NAMALWA (cell line): ENCODE measurements at regions not wholly inside any gene's neighbourhood (a gene's known extent, or its start where the extent isn't known, plus 50 kb on each side); places are given as distances from the start of the nearest gene placed in this dataset.

Source experiments
- DNase-seq: peaks from one replicate; pipeline ENCODE4 v3.0.0-alpha.2; 2015; ENCODE audit warnings: low spot score

GRCh38 chr1:4483021-4483625, 171.3 kb upstream of the AJAP1 start:
- no peak for DNase-seq

- no peak for DNase-seq
Measured at GRCh38 chr1:4485398-4485797, 169.0 kb upstream of the AJAP1 start.

- DNase-seq, result no peak
Measured at GRCh38 chr1:4485878-4486277, 168.5 kb upstream of the AJAP1 start.

- DNase-seq, result no peak
Measured at GRCh38 chr1:4486408-4487120, 167.8 kb upstream of the AJAP1 start.

- DNase-seq, result no peak
Measured at GRCh38 chr1:4488018-4488417, 166.4 kb upstream of the AJAP1 start.

GRCh38 chr1:4489486-4489885, 164.9 kb upstream of the AJAP1 start:
- no peak for DNase-seq

GRCh38 chr1:4489992-4490391, 164.4 kb upstream of the AJAP1 start:
- peak; percentile 28 for DNase-seq

GRCh38 chr1:4494027-4494426, 160.4 kb upstream of the AJAP1 start:
- DNase-seq, result no peak

- DNase-seq, result no peak
Measured at GRCh38 chr1:4494558-4494957, 159.9 kb upstream of the AJAP1 start.

- DNase-seq, result no peak
Measured at GRCh38 chr1:4495809-4496208, 158.6 kb upstream of the AJAP1 start.

- DNase-seq, result no peak
Measured at GRCh38 chr1:4500441-4500840, 154.0 kb upstream of the AJAP1 start.

GRCh38 chr1:4506591-4506990, 147.8 kb upstream of the AJAP1 start:
- no peak for DNase-seq

GRCh38 chr1:4509206-4509605, 145.2 kb upstream of the AJAP1 start:
- DNase-seq, result no peak

GRCh38 chr1:4510276-4510691, 144.1 kb upstream of the AJAP1 start:
- DNase-seq, result no peak

GRCh38 chr1:4511374-4511773, 143.0 kb upstream of the AJAP1 start:
- no peak for DNase-seq

GRCh38 chr1:4512636-4513035, 141.8 kb upstream of the AJAP1 start:
- no peak for DNase-seq

- DNase-seq, result no peak
Measured at GRCh38 chr1:4513685-4514084, 140.7 kb upstream of the AJAP1 start.

GRCh38 chr1:4515727-4516289, 138.6 kb upstream of the AJAP1 start:
- DNase-seq, result no peak

- DNase-seq, result no peak
Measured at GRCh38 chr1:4516596-4516995, 137.8 kb upstream of the AJAP1 start.

- DNase-seq, result no peak
Measured at GRCh38 chr1:4517186-4517954, 137.0 kb upstream of the AJAP1 start.

- no peak for DNase-seq
Measured at GRCh38 chr1:4518621-4519020, 135.8 kb upstream of the AJAP1 start.

- no peak for DNase-seq
Measured at GRCh38 chr1:4519954-4520353, 134.5 kb upstream of the AJAP1 start.

GRCh38 chr1:4523551-4523950, 130.9 kb upstream of the AJAP1 start:
- DNase-seq, result no peak
